Upper lobe of left lung (tissue), 6 donors: ENCODE measurements at regions not wholly inside any gene's neighbourhood (a gene's known extent, or its start where the extent isn't known, plus 50 kb on each side); places are given as distances from the start of the nearest gene placed in this dataset.

Source experiments
- ATAC-seq, 2 donors: fragments of 200-7000 bp; cut with Tn5 transposase; one replicate each; pipeline ENCODE4 v1.9.1; 2022; ENCODE audit warnings: mild to moderate bottlenecking in 2 of 2, moderate library complexity in 2 of 2; ENCODE audit not compliant: low FRiP score in 2 of 2
- DNase-seq, 2 donors: peaks; one replicate each; pipeline ENCODE4 v3.0.0-alpha.2; 2019 to 2020
- H3K27ac ChIP-seq, 4 donors: fragments of 200-600 bp; sonication (generic); one replicate each; pipeline ENCODE4 v1.5.1; 2016 to 2019
- H3K27me3 ChIP-seq, 4 donors: fragments of 200-600 bp; sonication (generic); one replicate each; pipeline ENCODE4 v1.5.1; 2017 to 2019
- H3K36me3 ChIP-seq, 4 donors: fragments of 200-600 bp; sonication (generic); one replicate each; pipeline ENCODE4 v1.5.1; 2016 to 2019
- H3K4me1 ChIP-seq, 4 donors: fragments of 200-600 bp; sonication (generic); one replicate each; pipeline ENCODE4 v1.5.1; 2018 to 2019
- H3K4me3 ChIP-seq, 4 donors: fragments of 200-600 bp; sonication (generic); one replicate each; pipeline ENCODE4 v1.5.1; 2017 to 2019; ENCODE audit warnings: mild to moderate bottlenecking in 2 of 4, moderate library complexity in 1 of 4
- H3K9me3 ChIP-seq, 4 donors: fragments of 200-600 bp; sonication (generic); one replicate each; pipeline ENCODE4 v1.5.1; 2018 to 2019
- EP300 ChIP-seq, 4 donors: sonication (generic); formaldehyde crosslinking; IDR thresholded peaks; one replicate each; pipeline ENCODE4 v1.5.1; 2017; ENCODE audit warnings: antibody characterized with exemption in 4 of 4, control low read depth in 2 of 4
- POLR2A ChIP-seq, 4 donors: fragments of 450-650 bp; IDR thresholded peaks; one replicate each; pipeline ENCODE4 v1.5.1; 2016 to 2017; ENCODE audit warnings: antibody characterized with exemption in 4 of 4, mild to moderate bottlenecking in 2 of 4
- POLR2AphosphoS5 ChIP-seq, 2 donors: sonication (generic); formaldehyde crosslinking; IDR thresholded peaks; one replicate each; pipeline ENCODE4 v1.5.1; 2017; ENCODE audit warnings: antibody characterized with exemption in 2 of 2
- WGBS, 2 donors: methylation state at CpG; one replicate each; pipeline ENCODE4 v1.1.5; 2017 to 2018; 5-methylcytosine and 5-hydroxymethylcytosine counted together
- TF ChIP-seq, protein P1 (sequence below), 6 experiments: fragments of 450-650 bp in 4 of 6; fragments of 200-600 bp in 2 of 6; sonication (generic) in 2 of 6; IDR thresholded peaks; one replicate each; pipeline ENCODE4 v1.5.1; 2016 to 2019; ENCODE audit warnings: antibody characterized with exemption in 6 of 6
- donor health status: DM: no; HTN: no; CAD: no; lungs with moderate emphysema.
- donor health status: DM: no; HTN: yes; CAD: no; lungs with severe emphysema.

DNA sequence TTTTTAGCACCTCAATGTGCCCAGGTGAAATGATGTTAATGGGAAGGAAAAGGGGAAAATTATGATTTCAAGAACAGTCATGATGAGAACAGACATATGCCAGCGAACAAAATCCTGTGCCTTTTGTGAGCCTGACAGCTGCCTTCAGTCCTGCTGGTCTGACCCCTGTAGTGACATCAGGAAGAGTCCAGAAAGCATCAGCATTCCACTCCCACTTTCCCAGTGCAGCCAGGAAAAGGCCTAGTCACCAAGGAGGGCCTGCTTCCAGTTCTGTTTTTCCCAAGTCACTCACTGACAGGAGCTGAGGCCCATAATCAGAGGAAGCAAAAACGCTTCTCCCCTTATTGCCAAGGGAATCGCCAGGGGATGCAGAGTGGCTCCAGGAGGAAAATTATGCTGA, 218.4 kb downstream of the ABHD5 start:
- Histone ChIP-seq H3K27me3 (no peaks in the 10 kb centered on the region), H3K4me3 (no peak overlapping the region), H3K27ac (peak overlapping the region in 1 of 4 donors; percentile 12), H3K4me1 (no peaks in the 10 kb centered on the region), H3K36me3 (no peaks in the 10 kb centered on the region), H3K9me3 (no peaks in the 10 kb centered on the region)
- no peak for TF ChIP-seq EP300 (IDR thresholded peaks at IDR 0.05)
- no peak for TF ChIP-seq POLR2A (IDR thresholded peaks at IDR 0.05)
- TF ChIP-seq, protein P1, sequence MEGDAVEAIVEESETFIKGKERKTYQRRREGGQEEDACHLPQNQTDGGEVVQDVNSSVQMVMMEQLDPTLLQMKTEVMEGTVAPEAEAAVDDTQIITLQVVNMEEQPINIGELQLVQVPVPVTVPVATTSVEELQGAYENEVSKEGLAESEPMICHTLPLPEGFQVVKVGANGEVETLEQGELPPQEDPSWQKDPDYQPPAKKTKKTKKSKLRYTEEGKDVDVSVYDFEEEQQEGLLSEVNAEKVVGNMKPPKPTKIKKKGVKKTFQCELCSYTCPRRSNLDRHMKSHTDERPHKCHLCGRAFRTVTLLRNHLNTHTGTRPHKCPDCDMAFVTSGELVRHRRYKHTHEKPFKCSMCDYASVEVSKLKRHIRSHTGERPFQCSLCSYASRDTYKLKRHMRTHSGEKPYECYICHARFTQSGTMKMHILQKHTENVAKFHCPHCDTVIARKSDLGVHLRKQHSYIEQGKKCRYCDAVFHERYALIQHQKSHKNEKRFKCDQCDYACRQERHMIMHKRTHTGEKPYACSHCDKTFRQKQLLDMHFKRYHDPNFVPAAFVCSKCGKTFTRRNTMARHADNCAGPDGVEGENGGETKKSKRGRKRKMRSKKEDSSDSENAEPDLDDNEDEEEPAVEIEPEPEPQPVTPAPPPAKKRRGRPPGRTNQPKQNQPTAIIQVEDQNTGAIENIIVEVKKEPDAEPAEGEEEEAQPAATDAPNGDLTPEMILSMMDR (IDR thresholded peaks at IDR 0.05) = no peak
- no peak for TF ChIP-seq POLR2AphosphoS5 (IDR thresholded peaks at IDR 0.05)
- 77 to 83% methylated on average over 2 to 3 of the region's 3 CpGs for WGBS, 2 donors
- ATAC-seq (no peak), DNase-seq (no peak)

DNA sequence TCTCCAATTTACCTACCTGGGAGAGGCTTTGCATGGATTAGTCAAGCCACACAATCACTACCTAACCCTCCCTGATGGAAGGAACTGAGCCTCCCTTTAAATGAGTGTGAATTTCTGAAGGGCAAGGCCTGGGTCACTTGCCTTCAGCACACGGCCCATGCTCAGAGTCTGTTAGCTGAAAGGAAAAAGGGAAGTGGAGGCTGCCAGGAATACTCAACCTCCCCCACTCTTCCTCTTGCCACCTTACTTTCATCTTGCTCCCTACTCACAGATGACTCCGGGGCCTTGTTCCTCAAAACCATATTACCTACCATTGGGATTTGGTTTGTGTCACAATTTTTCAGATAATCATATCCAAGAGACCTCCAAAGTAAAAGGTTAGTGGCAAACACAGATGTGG, 220.0 kb downstream of the ABHD5 start:
- Histone ChIP-seq H3K4me1 (no peaks in the 10 kb centered on the region), H3K36me3 (no peaks in the 10 kb centered on the region), H3K27me3 (no peaks in the 10 kb centered on the region), H3K27ac (no peak overlapping the region), H3K9me3 (no peaks in the 10 kb centered on the region), H3K4me3 (no peak overlapping the region)
- no peak for ATAC-seq
- DNase-seq = no peak
- WGBS, 2 donors = 46 to 51% methylated on average over 2 of the region's 2 CpGs
- TF ChIP-seq POLR2A (IDR thresholded peaks at IDR 0.05) = no peak

DNA sequence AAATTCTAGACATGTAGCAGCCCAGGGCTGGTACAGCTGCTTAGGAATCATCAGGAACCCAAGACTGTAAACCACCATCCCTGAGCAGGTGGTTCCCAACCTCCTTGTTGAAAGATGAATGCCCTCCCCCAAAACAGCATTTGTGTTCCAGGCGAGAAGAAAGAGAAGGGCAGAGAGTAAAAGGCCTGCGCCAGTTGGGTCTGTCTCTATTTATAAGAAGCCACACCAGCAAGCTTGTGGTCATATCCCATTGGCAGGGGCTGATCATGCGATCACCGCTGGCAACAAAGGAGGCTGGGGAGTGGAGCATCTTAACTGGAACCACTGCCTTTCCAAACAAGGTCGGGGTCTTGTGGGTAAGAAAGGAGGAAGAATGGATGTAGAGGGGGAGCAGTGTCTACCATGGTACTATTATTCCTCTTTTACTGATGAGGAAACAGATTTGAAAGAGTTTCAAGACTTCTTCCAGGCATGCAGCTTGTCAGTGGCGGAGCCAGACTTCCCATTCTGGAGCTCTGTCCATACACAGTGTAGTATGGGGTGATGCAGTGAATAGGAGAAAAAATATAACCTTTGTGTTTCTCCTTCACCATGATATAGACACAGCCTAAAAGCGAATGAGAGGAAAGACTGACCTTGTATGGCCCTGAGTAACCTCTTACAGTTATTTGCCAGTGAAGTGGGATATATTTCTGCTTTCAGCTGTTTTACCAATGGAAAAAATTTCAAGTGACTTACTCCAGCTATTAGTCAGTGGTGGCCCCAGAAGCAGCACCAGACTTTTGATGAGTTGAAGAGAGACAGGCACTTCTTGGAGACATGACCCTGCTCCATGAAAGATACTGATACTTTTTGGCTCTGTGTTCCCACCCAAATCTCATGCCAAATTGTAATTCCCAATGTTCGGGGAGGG, 222.6 kb downstream of the ABHD5 start:
- H3K9me3 ChIP-seq = peaks cover 0 to 2% (median 0%) of the 10 kb centered on the region in 4 donors
- ATAC-seq (no peak), DNase-seq (no peak)
- no peaks in the 10 kb centered on the region for H3K4me1 ChIP-seq
- H3K27me3 ChIP-seq = no peaks in the 10 kb centered on the region
- no peak overlapping the region for H3K4me3 ChIP-seq
- H3K27ac ChIP-seq = no peak overlapping the region
- no peak for TF ChIP-seq EP300 (IDR thresholded peaks at IDR 0.05)
- TF ChIP-seq, protein P1 (IDR thresholded peaks at IDR 0.05) = no peak
- no peak for TF ChIP-seq POLR2AphosphoS5 (IDR thresholded peaks at IDR 0.05)
- TF ChIP-seq POLR2A (IDR thresholded peaks at IDR 0.05) = no peak
- H3K36me3 ChIP-seq = no peaks in the 10 kb centered on the region
- WGBS, 2 donors = 82 to 85% methylated on average over 8 of the region's 8 CpGs

DNA sequence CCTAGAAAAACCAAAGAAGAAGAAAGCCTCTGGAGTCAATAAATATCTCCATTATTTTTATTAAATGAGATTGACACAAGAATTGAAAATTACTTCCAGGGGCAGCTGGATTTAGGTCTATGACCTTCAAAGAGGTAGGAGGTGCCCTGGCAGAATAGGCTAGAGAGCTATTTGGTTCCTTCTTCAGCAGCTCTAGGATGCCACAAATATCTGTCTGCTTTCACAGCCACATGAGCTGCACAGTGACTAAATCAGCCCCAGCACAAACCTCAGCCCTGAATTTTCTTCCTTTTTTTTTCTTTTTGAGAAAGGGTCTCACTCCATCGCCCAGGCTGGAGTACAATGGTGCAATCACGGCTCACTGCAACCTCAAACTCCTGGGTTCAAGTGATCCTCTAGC, 223.5 kb downstream of the ABHD5 start:
- ATAC-seq (no peak), DNase-seq (no peak)
- H3K27ac ChIP-seq = no peak overlapping the region
- H3K9me3 ChIP-seq = peaks cover 0 to 2% (median 0%) of the 10 kb centered on the region in 4 donors
- WGBS, 2 donors = 83 to 92% methylated on average over 2 of the region's 2 CpGs
- H3K27me3 ChIP-seq = no peaks in the 10 kb centered on the region
- H3K4me3 ChIP-seq = no peak overlapping the region
- TF ChIP-seq EP300 (IDR thresholded peaks at IDR 0.05) = no peak
- TF ChIP-seq POLR2A (IDR thresholded peaks at IDR 0.05) = no peak
- TF ChIP-seq, protein P1 (IDR thresholded peaks at IDR 0.05) = no peak
- TF ChIP-seq POLR2AphosphoS5 (IDR thresholded peaks at IDR 0.05) = no peak
- no peaks in the 10 kb centered on the region for H3K36me3 ChIP-seq
- H3K4me1 ChIP-seq = no peaks in the 10 kb centered on the region

DNA sequence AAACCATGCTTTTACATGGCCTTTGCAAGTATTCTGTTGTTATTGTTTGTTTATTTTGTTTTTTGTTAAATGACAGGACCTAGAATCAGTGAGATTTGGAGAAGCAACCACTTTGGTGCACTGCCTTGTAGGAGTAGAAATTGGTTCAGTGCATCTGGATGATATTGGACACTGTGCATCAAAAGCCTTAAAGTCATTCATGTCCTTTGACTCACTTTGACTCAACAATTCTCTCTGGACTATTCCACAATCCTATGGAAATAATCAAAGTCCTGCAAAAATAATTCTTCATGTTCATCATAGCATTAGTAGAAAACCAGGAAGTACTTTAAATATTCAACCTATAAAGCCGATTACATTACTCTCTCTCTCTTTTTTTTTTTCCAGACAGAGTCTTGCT, 224.8 kb downstream of the ABHD5 start:
- Histone ChIP-seq H3K4me3 (no peak overlapping the region), H3K27me3 (no peaks in the 10 kb centered on the region), H3K9me3 (peaks cover 0 to 2% (median 0%) of the 10 kb centered on the region in 4 donors), H3K36me3 (no peaks in the 10 kb centered on the region), H3K27ac (no peak overlapping the region), H3K4me1 (no peaks in the 10 kb centered on the region)
- TF ChIP-seq, protein P1 (IDR thresholded peaks at IDR 0.05) = no peak
- no peak for TF ChIP-seq POLR2AphosphoS5 (IDR thresholded peaks at IDR 0.05)
- no peak for TF ChIP-seq POLR2A (IDR thresholded peaks at IDR 0.05)
- no peak for TF ChIP-seq EP300 (IDR thresholded peaks at IDR 0.05)
- DNase-seq = no peak
- 66 to 71% methylated on average over 1 of the region's 1 CpG for WGBS, 2 donors
- no peak for ATAC-seq
